ENCODE measurements at regions not wholly inside any gene's neighbourhood (a gene's known extent, or its start where the extent isn't known, plus 50 kb on each side); places are given as distances from the start of the nearest gene placed in this dataset.

DNA sequence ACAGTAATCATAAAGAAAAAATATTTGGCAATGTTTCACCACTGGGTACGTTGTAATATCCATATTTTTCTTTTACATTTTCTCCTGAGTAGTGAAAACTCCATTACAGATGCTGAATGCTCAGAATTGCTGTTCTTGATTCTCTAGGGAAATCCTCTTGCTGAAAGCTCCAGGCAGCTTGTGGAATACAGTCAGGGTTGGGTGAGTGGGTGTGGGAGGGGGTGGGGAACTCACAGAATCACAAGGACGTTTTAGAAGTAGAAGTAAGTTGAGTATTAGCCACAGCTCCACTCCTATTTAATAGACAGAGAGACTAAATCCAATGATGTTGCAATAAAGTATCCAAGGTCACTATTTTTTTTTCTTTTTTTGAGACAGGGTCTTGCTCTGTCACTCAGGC lies 1270.9 kb downstream of the TYW1 start:
- no peaks in the 10 kb centered on the region for H3K4me1 ChIP-seq (ENCODE audit: control insufficient read depth in 2 of 3, insufficient read depth in 2 of 3, low read depth in 1 of 3, low read length in 3 of 3)
- H3K27ac ChIP-seq (ENCODE audit: low read depth in 2 of 2, low read length in 2 of 2), result no peak overlapping the region
- DNase-seq (no peak), FAIRE-seq (no peak)
- TF ChIP-seq, protein P1, sequence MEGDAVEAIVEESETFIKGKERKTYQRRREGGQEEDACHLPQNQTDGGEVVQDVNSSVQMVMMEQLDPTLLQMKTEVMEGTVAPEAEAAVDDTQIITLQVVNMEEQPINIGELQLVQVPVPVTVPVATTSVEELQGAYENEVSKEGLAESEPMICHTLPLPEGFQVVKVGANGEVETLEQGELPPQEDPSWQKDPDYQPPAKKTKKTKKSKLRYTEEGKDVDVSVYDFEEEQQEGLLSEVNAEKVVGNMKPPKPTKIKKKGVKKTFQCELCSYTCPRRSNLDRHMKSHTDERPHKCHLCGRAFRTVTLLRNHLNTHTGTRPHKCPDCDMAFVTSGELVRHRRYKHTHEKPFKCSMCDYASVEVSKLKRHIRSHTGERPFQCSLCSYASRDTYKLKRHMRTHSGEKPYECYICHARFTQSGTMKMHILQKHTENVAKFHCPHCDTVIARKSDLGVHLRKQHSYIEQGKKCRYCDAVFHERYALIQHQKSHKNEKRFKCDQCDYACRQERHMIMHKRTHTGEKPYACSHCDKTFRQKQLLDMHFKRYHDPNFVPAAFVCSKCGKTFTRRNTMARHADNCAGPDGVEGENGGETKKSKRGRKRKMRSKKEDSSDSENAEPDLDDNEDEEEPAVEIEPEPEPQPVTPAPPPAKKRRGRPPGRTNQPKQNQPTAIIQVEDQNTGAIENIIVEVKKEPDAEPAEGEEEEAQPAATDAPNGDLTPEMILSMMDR (IDR thresholded peaks at IDR 0.05; ENCODE audit: borderline replicate concordance, extremely low read depth, insufficient read depth), result no peak
- intact Hi-C loops (cut with DNase I), result no loop called here
- peaks cover 0 to 13% (median 6%) of the 10 kb centered on the region in 3 donors for H3K9me3 ChIP-seq (ENCODE audit: control insufficient read depth in 2 of 3, insufficient read depth in 1 of 3, low read length in 3 of 3)
- no peaks in the 10 kb centered on the region for H3K27me3 ChIP-seq (ENCODE audit: control insufficient read depth, insufficient read depth, low read length)
- no peak overlapping the region for H3K9ac ChIP-seq (ENCODE audit: low read length in 3 of 3)
- H3K4me3 ChIP-seq (ENCODE audit: low read length in 3 of 3), result no peak overlapping the region
- H3K36me3 ChIP-seq (ENCODE audit: control insufficient read depth in 2 of 3, insufficient read depth in 3 of 3, low read length in 3 of 3), result no peaks in the 10 kb centered on the region

DNA sequence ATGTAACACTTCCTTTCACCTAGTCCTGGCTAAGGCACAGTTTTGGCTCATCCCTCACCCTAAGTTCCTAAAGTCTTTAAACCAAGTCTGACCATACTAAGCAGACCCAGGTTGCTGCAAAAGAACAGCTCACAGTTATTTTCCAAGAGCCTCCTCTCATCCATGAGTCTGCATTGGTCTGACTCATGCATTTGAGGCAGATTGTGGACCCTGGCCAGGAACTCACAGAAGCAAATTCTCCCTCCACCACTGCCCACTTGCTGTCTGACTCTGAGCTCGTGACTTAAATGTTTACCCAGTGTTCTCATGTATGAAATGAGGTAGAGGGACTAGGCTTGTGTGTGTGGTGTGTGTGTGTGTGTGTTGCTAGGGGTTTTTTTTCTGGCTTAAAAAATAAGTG lies 1272.8 kb downstream of the TYW1 start:
- FAIRE-seq, result no peak

DNA sequence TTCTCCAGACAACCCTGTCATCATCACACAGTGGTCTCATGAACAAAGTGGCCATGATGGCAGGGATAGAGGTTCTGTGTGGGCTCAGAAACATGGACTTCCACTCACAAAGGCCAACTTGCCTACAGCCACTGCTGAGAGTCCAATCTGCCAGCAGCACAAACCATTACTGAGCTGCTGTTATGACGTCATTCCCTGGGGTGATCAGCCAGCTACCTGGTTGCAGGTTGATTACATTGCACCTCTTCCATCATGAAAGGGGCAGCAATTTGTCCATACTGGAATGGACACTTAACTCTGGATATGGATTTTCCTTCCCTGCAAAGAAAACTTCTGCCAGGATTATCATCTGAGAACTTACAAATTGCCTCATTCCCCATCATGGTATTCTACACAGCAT lies 1275.9 kb downstream of the TYW1 start:
- Histone ChIP-seq H3K36me3 (ENCODE audit: control insufficient read depth in 2 of 3, insufficient read depth in 3 of 3, low read length in 3 of 3) (no peaks in the 10 kb centered on the region), H3K4me1 (ENCODE audit: control insufficient read depth in 2 of 3, insufficient read depth in 2 of 3, low read depth in 1 of 3, low read length in 3 of 3) (no peaks in the 10 kb centered on the region)

More for the DNA sequence above, 1272.8 kb downstream of the TYW1 start:
- no peak overlapping the region for H3K4me3 ChIP-seq (ENCODE audit: low read length in 3 of 3)
- intact Hi-C loops (cut with DNase I), result no loop called here
- no peak overlapping the region for H3K9ac ChIP-seq (ENCODE audit: low read length in 3 of 3)
- no peak overlapping the region for H3K27ac ChIP-seq (ENCODE audit: low read depth in 2 of 2, low read length in 2 of 2)
- TF ChIP-seq, protein P1 (IDR thresholded peaks at IDR 0.05; ENCODE audit: borderline replicate concordance, extremely low read depth, insufficient read depth), result no peak
- no peaks in the 10 kb centered on the region for H3K36me3 ChIP-seq (ENCODE audit: control insufficient read depth in 2 of 3, insufficient read depth in 3 of 3, low read length in 3 of 3)
- no peaks in the 10 kb centered on the region for H3K27me3 ChIP-seq (ENCODE audit: control insufficient read depth, insufficient read depth, low read length)
- no peaks in the 10 kb centered on the region for H3K4me1 ChIP-seq (ENCODE audit: control insufficient read depth in 2 of 3, insufficient read depth in 2 of 3, low read depth in 1 of 3, low read length in 3 of 3)
- H3K9me3 ChIP-seq (ENCODE audit: control insufficient read depth in 2 of 3, insufficient read depth in 1 of 3, low read length in 3 of 3), result peaks cover 0 to 13% (median 6%) of the 10 kb centered on the region in 3 donors
- DNase-seq, result peak in 3 of 5 donors; percentile 37 to 74 (median 59)

More for the DNA sequence above, 1275.9 kb downstream of the TYW1 start:
- H3K27ac ChIP-seq (ENCODE audit: low read depth in 2 of 2, low read length in 2 of 2), result no peak overlapping the region
- H3K4me3 ChIP-seq (ENCODE audit: low read length in 3 of 3), result no peak overlapping the region
- DNase-seq, result no peak
- FAIRE-seq, result no peak
- intact Hi-C loops (cut with DNase I), result no loop called here
- no peaks in the 10 kb centered on the region for H3K27me3 ChIP-seq (ENCODE audit: control insufficient read depth, insufficient read depth, low read length)
- TF ChIP-seq, protein P1 (IDR thresholded peaks at IDR 0.05; ENCODE audit: borderline replicate concordance, extremely low read depth, insufficient read depth), result no peak
- no peak overlapping the region for H3K9ac ChIP-seq (ENCODE audit: low read length in 3 of 3)
- no peaks in the 10 kb centered on the region for H3K9me3 ChIP-seq (ENCODE audit: control insufficient read depth in 2 of 3, insufficient read depth in 1 of 3, low read length in 3 of 3)

Data from kidney (tissue), 13 donors.